ENCODE measurements at regions not wholly inside any gene's neighbourhood (a gene's known extent, or its start where the extent isn't known, plus 50 kb on each side); places are given as distances from the start of the nearest gene placed in this dataset.

GRCh38 chr14:58941629-58942028, 246.8 kb upstream of the DAAM1 start:
- no peaks in the 10 kb centered on the region for H3K79me2 ChIP-seq (ENCODE audit: insufficient read depth)
- H3K9me2 ChIP-seq = no peaks in the 10 kb centered on the region
- no peak overlapping the region for H3K4me3 ChIP-seq (ENCODE audit: low read depth in 2 of 2, low read length in 1 of 2)
- H3K9ac ChIP-seq = no peak overlapping the region
- no peaks in the 10 kb centered on the region for H3K36me3 ChIP-seq (replicated peaks in 1 of 2; ENCODE audit: control insufficient read depth in 1 of 2, insufficient read depth in 2 of 2, low read length in 1 of 2)
- no peak for DNase-seq
- peaks cover 0 to 2% of the 10 kb centered on the region in 2 experiments; a peak in 1 of 4 replicates for H3K4me1 ChIP-seq (ENCODE audit: control insufficient read depth in 1 of 2, insufficient read depth in 2 of 2, low read depth in 1 of 2, low read length in 1 of 2)
- ChIA-PET CTCF (interaction anchor here (0.7 to 1.3 kb wide), 2 partner anchors 22 to 502 kb away, joined by 3 read pairs; no protein-coding TSS in a partner anchor), POLR2A (no interaction called here)
- no peaks in the 10 kb centered on the region for H4K20me1 ChIP-seq (ENCODE audit: insufficient read depth)
- H3K27ac ChIP-seq (ENCODE audit: low read depth in 2 of 2, low read length in 1 of 2) = no peak overlapping the region
- H3F3A ChIP-seq (replicated peaks; ENCODE audit: insufficient read depth) = no peaks in the 10 kb centered on the region
- no peak overlapping the region for H2AFZ ChIP-seq (ENCODE audit: low read depth)
- no peaks in the 10 kb centered on the region for H3K27me3 ChIP-seq (ENCODE audit: insufficient read depth)
- H3K4me2 ChIP-seq = no peak overlapping the region
- no peaks in the 10 kb centered on the region for H3K9me3 ChIP-seq
- TF ChIP-seq ELF1 (IDR thresholded peaks at IDR 0.05) (no peak), REST (IDR thresholded peaks at IDR 0.05; ENCODE audit: low read depth, low read length) (no peak), IRF3 (IDR thresholded peaks at IDR 0.05; ENCODE audit: low read depth, low read length) (no peak), PBX3 (IDR thresholded peaks at IDR 0.05) (0 out of 2 replicates have a peak, but pooled peaks have one; percentile 15), POLR2AphosphoS5 (IDR thresholded peaks at IDR 0.05; ENCODE audit: low read depth, low read length) (no peak), JUND (IDR thresholded peaks at IDR 0.05) (no peak), EZH2phosphoT487 (IDR thresholded peaks at IDR 0.05; ENCODE audit: borderline replicate concordance, low read depth) (no peak)
- 40% methylated on average over 2 of the region's 2 CpGs for WGBS (ENCODE audit: low lambda C conversion rate)

GRCh38 chr14:58942516-58942915, 246.0 kb upstream of the DAAM1 start:
- H3K9ac ChIP-seq = no peak overlapping the region
- no peak overlapping the region for H3K4me2 ChIP-seq
- TF ChIP-seq REST (IDR thresholded peaks at IDR 0.05; ENCODE audit: low read depth, low read length) = no peak
- no peaks in the 10 kb centered on the region for H4K20me1 ChIP-seq (ENCODE audit: insufficient read depth)
- H3K79me2 ChIP-seq (ENCODE audit: insufficient read depth) = no peaks in the 10 kb centered on the region
- no peaks in the 10 kb centered on the region for H3K9me2 ChIP-seq
- no peaks in the 10 kb centered on the region for H3F3A ChIP-seq (replicated peaks; ENCODE audit: insufficient read depth)
- H3K4me1 ChIP-seq (ENCODE audit: control insufficient read depth in 1 of 2, insufficient read depth in 2 of 2, low read depth in 1 of 2, low read length in 1 of 2) = peaks cover 0 to 2% of the 10 kb centered on the region in 2 experiments; a peak in 1 of 4 replicates
- no peak overlapping the region for H2AFZ ChIP-seq (ENCODE audit: low read depth)
- H3K9me3 ChIP-seq = no peaks in the 10 kb centered on the region
- POLR2A ChIA-PET = no interaction called here
- CTCF ChIA-PET = interaction anchor here (1.3 to 1.5 kb wide), 2 partner anchors 17 to 21 kb away, joined by 3 read pairs; no protein-coding TSS in a partner anchor
- H3K27ac ChIP-seq (ENCODE audit: low read depth in 2 of 2, low read length in 1 of 2) = no peak overlapping the region
- WGBS (ENCODE audit: low lambda C conversion rate) = 64% methylated on average over 2 of the region's 2 CpGs
- H3K27me3 ChIP-seq (ENCODE audit: insufficient read depth) = no peaks in the 10 kb centered on the region
- H3K36me3 ChIP-seq (replicated peaks in 1 of 2; ENCODE audit: control insufficient read depth in 1 of 2, insufficient read depth in 2 of 2, low read length in 1 of 2) = no peaks in the 10 kb centered on the region
- no peak overlapping the region for H3K4me3 ChIP-seq (ENCODE audit: low read depth in 2 of 2, low read length in 1 of 2)
- DNase-seq = no peak
